Skin of body (tissue), 1 donor: ENCODE measurements at regions not wholly inside any gene's neighbourhood (a gene's known extent, or its start where the extent isn't known, plus 50 kb on each side); places are given as distances from the start of the nearest gene placed in this dataset.

ENCODE experiments used
- DNase-seq: peaks from one replicate; lab custom pipeline; 2025; lab: John Stamatoyannopoulos, UW

DNA sequence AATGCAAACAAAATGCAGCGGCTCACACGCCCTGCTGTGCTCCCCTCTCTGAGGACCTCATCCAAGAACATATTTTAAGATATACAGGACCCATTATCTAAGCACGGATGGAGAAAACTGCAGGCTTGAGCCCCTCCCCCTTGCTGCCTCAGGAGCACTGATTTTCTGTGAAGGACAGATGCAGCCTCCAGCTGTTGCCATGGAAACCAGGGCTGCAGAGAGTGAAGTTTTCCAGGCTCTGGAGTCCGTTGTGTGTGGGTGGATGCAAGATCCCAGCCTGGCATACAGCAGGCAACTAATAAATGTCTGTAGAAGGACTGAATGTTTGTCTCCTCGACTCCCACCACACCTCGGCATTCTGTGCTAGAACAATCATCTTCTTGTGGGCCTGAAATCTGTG, 105.6 kb upstream of the PEG3 start:
- DNase-seq, result no peak

DNA sequence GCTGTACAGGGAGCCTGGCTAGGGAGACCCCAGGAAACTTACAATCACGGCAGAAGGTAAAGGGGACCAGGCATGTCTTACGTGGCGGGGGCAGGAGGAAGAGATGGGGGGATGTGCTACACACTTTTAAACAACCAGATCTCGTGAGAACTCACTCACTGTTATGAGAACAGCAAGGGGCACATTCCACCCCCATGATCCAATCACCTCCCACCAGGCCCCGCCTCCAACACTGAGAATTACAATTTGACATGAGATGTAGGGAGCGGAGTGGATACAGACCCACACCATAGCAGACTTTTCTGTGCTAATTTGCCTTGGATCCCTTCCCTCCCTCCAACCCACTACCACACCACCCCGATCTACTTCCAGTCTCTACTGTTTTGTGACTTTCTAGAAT, 106.7 kb upstream of the PEG3 start:
- no peak for DNase-seq

DNA sequence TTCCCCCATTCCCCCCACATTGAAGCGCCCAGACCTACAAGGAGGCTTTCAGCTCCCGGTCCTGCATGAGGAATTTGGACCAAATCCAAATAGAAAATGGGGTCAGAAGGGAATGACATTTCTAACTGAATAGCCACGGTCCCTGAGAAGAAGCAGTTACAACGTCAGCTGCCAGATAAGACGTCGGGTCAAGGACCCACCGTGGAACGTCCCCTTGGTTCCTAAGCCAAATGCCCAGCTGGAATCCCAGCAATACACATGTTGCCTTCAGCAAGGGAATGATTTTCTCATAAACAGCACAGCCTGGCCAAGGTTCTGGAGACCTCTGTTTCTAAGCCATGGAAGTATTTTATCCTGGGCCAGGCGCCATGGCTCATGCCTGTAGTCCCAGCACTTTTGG, 109.1 kb upstream of the PEG3 start:
- no peak for DNase-seq

DNA sequence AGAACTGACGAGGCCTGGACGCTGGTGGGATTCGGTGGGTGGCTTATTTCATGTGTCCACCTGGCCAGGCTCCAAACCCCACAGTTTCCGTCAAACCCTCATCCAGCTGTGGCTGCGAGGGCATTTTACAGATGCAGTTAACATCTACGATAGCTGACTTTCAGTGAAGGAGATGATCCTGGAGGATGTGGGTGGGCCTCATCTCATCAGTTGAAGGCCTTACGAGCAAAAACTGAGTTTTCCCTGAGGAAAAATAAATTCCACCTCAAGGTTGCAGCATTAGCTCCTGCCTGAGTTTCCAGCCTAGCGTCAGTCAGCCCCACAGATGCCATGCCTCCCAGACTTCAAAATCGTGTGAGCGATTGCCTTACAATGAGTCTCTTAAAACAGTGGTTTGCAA, 111.1 kb upstream of the PEG3 start:
- no peak for DNase-seq

DNA sequence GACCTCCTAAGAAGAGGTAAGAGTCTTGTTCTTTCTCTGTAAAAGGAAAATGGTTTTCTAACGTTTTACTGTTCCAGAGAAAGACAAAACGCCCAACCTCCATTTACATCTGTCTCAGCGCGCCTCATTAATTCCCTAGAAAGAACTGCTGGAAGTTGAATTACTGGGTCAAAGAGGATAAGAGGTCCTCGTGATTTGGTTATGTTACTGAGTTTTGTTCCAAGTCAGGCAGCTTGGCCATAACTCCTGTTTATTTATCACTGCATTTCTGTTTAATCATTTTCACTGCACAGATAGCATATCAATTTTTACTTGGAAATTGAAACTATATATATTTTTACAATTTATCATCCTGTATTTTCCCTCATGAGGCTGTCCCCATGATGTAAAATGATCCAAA, 112.9 kb upstream of the PEG3 start:
- no peak for DNase-seq

DNA sequence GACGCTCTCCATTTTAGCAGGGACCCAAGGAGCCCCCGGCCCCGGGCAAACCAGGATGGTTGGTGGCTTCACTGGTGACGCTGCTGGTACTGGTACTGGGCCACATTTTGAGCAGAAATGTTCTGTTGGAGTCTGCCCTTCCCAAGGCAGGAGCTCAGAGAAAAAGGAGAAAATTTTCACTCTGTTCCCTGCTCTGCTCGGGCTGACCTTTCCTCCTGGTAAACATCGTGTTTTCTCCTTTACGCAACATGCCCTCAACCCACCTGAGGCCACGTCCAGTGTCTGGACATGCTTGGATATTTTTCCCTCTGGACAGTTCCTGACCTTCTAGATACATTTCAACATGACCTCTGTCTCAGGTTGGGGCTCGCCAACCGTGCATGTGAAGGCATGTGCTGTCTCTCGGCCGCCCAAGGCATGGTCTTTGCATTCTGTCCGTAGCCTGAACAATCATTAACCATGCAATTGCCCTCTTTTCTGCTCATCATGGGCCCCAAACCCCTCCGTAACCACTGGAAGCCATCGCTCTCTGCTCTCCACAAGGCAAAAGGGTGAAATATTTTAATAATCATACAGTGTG, 115.2 kb upstream of the PEG3 start:
- DNase-seq, result no peak

DNA sequence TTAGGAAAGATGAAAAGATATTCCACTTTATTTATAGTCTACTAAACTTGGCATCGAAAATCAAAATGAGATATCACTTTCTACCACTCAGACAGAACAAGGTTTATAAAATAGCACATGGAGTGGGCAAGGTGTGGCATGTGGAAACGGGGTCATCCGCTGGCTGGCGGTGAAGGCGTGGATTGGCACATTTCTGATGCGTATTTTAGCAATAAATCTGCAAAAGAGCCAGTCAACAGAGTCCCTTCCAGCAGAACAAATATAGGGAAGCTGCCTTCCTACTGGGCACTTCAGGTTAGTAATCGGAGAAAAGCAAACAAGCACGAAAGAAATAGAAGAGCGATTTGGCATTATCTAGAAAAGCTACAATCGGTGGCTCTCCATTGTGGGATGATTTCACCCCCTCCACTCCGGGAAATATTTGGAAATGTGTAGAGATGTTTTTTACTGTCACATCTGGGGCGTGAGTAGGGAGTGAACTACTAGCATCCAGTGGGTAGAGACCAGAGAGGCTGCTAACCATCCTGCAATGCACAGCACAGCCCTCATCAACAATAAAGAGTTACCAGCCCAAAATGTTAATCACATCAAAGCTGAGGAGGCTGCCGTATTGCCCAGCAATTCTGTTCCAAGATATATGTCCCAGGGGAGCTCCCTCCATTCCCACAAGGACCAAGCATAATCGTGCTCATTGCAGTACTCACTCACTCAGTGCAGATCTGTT, 116.1 kb upstream of the PEG3 start:
- DNase-seq, result no peak

DNA sequence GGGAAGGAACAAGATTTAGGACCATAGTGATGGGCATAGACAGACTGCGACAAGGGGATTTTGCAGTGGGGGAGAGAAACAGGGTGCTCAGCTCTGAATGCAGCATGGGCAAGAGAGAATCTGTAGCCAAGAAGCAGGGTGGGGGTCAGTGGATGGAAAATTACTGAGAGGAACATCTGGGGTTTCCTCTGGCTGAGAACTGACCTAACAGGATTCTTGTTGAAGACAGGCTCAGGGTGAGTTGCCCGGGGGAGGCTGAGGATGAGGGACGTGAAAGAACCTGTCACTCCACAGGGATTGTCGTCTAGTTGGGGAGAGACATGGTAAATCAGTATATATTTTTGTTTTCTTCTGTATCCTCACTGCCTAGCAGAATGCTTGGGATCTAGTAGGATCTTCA, 118.7 kb upstream of the PEG3 start:
- no peak for DNase-seq

DNA sequence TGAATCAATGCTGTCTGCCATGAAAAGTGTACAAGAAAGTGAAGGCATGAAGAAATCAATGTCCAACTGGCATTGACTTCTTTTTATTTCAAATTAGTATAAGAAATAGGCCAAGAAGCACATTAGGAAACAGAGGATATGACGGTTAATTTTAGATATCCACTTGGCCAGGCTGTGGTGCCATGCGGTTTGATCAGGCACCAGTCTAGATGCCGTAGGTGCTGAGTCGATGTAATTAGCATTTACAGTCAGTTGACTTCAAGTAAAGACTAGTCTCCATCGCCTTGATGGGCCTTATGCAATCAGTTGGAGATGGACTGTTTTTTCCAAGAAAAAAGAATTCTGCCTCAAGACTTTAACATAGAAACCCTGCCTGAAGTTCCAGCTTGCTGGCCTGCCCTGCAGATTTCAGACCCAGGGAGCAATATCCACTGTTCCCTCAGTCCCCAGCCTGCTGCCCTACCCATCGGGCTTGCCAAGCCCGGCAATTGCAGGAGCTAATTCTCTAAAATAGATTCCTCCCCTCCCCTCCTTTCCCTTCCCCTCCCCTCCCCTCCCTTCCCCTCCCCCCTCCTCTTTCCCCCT, 120.5 kb upstream of the PEG3 start:
- no peak for DNase-seq

DNA sequence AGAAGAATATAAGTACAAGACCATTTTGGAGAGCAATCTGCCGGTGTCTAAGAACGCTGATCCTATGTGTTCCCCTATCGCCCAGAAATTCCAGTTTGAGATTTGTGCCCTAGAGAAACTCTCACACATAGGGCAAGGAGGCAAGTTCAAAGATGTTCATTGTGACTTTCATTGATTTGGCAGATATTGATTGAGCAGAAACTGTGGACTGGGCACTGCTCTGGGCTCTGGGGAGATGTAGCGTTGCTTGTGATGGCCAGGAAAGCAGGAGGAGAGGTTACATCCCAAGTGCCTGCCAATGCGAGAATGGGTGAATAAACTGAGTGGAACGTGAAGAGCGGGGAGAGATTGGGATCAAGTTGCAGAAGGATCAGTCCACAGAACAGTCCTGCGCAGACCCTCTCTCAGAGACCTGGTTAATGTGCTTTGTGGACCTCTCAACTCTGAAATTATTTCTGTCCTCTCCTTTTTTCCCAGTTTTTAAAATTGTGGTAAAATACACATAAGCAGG, 123.9 kb upstream of the PEG3 start:
- DNase-seq, result no peak

DNA sequence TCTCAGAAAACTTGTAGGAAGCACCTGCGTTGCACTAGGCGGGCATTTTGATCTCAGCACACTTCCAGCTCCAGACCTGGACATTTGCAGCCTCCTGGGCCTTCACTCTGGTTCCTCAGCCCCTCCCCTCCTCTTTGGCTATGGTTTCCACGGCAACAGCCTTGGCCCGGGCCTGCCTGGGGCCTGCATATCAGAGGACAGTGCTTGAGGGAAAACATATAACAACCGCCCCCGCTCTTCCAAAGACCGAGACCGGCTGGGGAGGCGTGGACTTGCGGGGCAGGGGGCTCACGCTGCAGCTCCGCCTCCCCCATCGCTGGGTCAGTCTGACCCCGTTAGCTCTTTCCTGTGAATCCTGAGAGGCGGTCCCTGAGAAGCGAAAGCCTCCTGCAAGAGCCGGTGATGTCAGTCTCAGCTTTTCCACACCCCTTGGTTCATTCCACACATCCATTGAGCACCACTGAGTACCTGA, 125.7 kb upstream of the PEG3 start:
- no peak for DNase-seq

DNA sequence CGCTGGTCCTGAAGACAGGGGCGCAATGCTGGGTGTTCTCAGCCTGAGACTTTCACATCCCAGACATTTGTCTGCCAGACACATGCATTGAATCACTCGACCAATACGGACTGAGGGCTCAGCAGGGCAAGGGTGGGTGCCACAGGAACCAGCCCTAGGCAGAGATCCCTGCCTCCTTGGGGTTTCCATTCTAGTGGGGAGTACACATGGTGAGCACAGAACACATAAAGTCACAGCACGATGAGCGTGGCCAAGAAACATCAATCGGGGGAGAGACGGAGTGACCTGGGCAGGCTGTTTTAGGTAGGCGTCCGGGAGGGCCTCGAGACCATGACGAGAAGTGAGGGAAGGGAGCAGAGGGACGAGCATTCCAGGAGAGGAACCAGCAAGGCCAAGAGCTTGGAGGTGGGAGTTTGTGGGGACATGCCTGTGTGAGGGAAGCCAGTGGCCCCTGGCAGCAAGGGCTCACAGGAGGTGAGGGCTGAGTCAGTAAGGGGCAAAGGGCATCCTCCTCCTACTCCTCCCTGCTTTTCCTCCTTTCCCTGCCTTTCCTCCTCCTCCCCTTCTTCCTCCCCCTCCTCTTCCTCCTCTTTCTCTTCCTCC, 126.3 kb upstream of the PEG3 start:
- DNase-seq, result no peak

DNA sequence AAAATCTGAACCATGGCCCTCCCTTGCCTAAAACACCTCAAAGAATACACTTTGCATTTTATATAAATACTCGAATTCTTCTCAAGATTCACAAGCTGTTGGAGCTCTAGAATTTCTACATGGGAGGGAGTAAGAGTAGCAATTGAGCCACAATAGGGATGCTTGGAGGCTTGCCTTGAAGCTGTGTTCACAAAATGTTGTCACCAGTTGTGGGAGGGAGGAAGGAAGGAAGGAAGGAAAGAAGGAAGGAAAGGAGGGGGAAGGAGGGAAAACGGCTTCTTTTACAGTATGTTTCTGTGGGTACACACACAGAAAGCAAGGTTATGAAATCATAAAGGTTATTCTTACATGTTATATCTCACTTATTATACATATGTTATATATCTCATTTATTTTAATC, 128.6 kb upstream of the PEG3 start:
- no peak for DNase-seq

DNA sequence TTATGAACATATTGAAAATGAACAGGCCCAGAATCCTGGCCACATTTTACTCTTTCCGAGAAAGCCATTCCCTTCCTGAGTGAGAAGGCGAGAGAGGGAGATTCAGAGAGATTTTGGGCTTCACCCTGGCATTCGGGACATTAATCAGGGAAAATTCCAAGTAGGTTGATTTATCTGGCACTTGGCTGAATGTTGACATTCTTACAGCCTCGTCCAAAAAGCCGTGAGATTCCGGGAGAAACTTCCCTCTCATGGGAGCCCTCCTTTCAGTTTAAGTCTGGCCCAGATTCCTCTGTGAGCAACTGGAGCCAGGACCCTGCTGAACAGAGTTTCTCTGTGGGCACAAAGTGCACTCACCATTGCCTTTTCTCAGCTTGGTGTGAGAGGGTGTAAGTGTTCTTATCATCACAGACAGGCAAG, 129.2 kb upstream of the PEG3 start:
- DNase-seq, result no peak

DNA sequence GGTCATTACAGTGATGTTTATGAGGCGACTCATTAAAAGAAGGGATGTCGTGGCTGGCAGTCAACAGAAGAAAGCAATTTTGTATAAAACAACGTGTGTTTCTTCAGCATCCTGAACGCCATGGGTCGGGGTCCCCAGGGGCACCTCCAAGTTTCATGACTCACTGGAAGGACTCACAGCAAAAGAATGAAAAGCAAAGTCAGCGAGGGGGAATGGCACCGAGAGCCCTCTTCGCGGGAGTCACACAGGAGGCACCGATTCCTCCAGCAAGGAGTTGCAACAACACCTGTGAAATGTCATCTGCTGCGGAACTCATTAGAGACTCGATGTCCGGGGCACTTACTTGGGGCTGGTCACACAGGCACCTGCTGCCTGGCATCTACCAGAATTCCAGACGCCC, 130.7 kb upstream of the PEG3 start:
- DNase-seq, result no peak

DNA sequence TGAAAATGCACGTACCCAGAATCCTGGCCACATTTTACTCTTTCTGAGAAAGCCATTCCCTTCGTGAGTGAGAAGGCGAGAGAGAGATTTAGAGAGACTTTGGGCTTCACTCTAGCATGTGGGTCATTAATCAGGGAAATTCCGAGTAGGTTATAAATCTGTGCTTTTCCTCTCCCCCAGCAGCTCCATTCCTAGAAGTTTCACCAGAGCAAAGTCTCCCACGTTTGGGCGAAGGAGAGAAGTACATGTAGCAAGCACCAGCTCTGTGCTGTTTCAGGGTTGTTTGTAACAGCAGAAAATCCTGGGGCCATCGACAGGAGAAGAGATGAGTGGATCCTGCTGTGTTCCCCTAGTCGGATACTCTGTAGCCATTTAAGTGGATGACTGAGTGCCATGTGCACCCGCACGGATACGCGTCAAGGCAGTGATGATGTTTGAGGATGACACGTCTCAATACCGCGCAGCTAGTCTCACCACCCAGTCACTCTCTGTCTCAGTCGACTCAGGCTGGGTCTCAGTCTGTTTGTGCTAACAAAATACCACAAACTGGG, 131.8 kb upstream of the PEG3 start:
- DNase-seq, result no peak

DNA sequence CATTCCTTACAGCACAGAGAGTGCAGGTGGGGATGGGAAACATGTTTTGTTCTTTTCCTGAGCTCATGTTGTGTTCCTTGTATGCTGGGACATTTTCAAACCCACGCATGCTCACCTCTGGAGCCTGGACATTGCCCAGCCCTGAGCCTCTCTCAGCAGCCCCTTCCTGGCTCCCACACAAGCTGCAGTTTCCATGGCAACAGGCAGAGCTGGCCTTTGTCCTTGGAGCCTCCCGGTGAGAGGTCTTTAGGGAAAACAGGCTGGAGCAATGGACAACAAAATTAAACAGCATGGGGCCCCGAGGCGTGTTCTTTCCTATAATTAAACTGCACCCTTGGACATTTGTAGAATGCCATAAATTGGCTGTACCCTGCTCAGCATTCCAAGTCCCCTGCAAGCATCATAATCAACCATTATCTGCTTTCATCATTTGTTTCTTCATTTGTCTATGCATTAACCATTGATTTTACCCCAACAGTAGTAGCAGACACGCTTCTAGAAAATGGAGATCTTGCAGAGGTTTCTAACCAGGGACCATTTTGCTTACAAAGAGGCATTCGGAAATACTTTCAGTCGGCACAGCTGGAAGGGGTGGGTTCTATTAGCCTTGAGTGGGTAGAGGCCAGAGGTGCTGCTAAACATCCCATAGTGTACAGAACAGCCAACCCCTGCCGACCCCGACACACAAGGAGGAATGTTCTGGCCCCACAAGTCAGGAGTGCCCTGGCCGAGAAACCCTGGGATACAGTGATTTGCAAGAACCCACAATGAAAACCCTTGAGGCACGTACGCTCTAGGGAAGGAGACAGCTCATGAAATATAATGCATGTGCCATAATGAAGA, 133.4 kb upstream of the PEG3 start:
- no peak for DNase-seq

DNA sequence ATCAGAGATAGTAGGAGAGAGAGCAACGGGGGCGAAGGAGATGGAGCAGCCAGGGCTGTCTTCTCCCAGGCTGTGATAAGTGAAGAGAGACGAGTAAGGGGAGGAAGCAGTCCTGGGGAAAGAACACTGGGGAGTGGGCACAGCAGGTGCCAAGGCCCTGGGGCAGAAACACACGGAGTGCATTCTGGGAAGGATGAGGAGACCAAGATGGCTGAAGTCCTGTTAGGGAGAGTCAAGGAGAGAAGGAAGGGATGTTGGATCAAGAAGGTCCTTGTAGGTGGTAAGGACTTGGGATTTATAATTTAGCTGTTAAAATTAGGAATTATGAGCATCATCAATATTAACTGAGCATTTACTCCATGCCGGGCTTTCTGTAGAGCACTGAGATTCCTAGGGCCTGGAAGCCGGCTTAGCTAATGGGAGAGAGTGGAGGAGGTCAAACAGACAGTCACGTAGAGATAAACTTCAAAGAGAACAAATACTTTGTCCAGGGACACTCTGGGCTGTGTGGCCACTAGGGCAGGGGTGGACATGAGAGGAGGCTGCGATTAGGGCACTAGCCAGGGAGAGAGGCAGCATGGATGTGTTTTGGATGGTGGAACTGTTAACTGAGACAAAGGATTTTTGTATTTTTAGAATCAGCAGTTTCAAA, 134.2 kb upstream of the PEG3 start:
- no peak for DNase-seq

DNA sequence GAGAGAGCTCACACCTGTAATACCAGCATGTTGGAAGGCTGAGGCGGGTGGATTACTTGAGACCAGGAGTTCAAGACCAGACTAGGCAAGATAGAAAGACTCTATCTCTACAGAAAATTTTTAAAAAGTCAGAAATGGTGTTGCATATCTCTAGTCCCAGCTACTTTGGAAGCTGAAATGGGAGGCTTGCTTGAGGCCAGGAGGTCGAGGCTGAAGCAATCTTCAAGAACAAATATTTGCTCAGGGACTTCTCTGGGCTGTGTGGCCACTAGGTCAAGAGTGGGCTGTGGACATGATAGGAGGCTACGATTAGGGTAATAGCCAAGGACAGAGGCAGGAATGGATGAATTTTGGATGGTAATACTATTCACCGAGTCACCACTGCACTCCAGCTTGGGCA, 135.8 kb upstream of the PEG3 start:
- no peak for DNase-seq

DNA sequence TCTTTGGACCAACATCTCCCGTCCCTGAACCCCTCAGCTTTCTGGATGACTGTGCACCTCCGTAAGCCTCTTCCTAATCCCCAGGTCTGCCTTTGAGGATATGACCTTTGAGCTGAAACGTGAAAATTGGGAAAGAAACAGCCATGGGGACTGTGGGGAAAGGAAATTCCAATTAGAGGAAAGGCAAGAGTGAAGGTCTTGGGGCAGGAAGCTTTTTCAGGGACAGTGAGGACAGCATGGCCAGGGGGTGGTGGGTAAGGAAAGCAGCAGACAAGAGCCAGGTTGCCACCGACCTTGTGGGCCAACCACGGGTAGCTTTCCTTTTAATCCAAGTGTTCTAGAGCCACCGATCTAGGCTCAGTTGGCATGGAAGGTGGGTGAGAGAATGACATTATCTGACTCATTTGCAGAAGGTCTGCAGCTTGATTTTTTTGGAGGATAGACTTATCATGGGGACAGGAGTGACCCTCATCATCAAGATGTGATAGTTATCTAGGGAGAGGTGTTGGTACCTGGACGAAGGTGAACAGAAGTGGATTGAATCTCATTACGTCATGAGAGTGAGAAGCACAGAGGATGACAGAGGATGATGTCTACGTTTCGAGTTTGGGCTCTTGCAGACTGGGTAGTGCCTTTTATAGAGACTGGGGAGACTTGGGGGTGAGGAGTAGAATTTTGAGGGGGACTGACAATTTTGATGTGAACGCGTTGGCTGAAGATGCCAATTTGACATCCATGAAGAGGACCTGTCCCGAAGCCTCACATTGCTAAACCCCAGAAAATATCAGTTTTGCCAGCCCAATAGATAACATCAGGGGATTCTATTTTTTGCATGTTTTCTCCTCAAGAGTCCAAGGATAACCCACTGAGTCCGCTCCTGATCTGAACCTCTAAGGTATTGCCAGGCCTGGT, 136.7 kb upstream of the PEG3 start:
- DNase-seq, result no peak
